Frontal cortex (tissue), 3 donors: ENCODE measurements at regions not wholly inside any gene's neighbourhood (a gene's known extent, or its start where the extent isn't known, plus 50 kb on each side); places are given as distances from the start of the nearest gene placed in this dataset.
"Not testable (repeated sequence)": the region's sequence is repeated elsewhere in the genome, so short reads cannot be mapped to it uniquely, and the experiment has no call there.

Source experiments
- DNase-seq, 2 donors: peaks; one replicate each; pipeline ENCODE4 v3.0.0; 2012; ENCODE audit warnings: low spot score in 2 of 2
- FAIRE-seq: peaks from 2 replicates; lab custom pipeline; 2012; peaks lifted over from hg19 to GRCh38; lab: Jason Lieb, UNC
- donor health status: control.
- donor health status: control.
- donor health status: control.

- FAIRE-seq: no peak
- DNase-seq: peak in 1 of 2 donors; percentile 19
Observed at GRCh38 chr3:33919312-33920120, 121.1 kb downstream of the PDCD6IP start.

- no peak for DNase-seq
- FAIRE-seq: no peak
Observed at GRCh38 chr3:33920511-33920910, 122.1 kb downstream of the PDCD6IP start.

- FAIRE-seq: no peak
- no peak for DNase-seq
Observed at GRCh38 chr3:33921608-33922007, 123.2 kb downstream of the PDCD6IP start.

- DNase-seq: no peak
- no peak for FAIRE-seq
Observed at GRCh38 chr3:33926998-33927605, 128.7 kb downstream of the PDCD6IP start.

GRCh38 chr3:33929813-33930212 is 131.4 kb downstream of the PDCD6IP start:
- DNase-seq (no peak), FAIRE-seq (no peak)

GRCh38 chr3:33931512-33931911 is 133.1 kb downstream of the PDCD6IP start:
- no peak for DNase-seq
- FAIRE-seq: no peak

- FAIRE-seq: no peak
- no peak for DNase-seq
Observed at GRCh38 chr3:33932010-33932764, 133.8 kb downstream of the PDCD6IP start.

GRCh38 chr3:33936171-33936920 is 137.9 kb downstream of the PDCD6IP start:
- FAIRE-seq: no peak
- DNase-seq: no peak

GRCh38 chr3:33936921-33937525 is 138.6 kb downstream of the PDCD6IP start:
- DNase-seq (no peak), FAIRE-seq (no peak)

- DNase-seq (no peak), FAIRE-seq (no peak)
Observed at GRCh38 chr3:33937628-33938027, 139.2 kb downstream of the PDCD6IP start.

- DNase-seq (no peak), FAIRE-seq (no peak)
Observed at GRCh38 chr3:33940149-33940548, 141.7 kb downstream of the PDCD6IP start.

- DNase-seq (no peak), FAIRE-seq (no peak)
Observed at GRCh38 chr3:33940736-33941135, 142.3 kb downstream of the PDCD6IP start.

GRCh38 chr3:33941804-33942203 is 143.4 kb downstream of the PDCD6IP start:
- no peak for FAIRE-seq
- DNase-seq: no peak

GRCh38 chr3:33942483-33943150 is 144.2 kb downstream of the PDCD6IP start:
- FAIRE-seq: no peak

GRCh38 chr3:33943277-33943676 is 144.8 kb downstream of the PDCD6IP start:
- no peak for FAIRE-seq

More at GRCh38 chr3:33942483-33943150, 144.2 kb downstream of the PDCD6IP start:
- DNase-seq: no peak

GRCh38 chr3:33946612-33947011 is 148.2 kb downstream of the PDCD6IP start:
- FAIRE-seq, DNase-seq: not testable (repeated sequence)

More at GRCh38 chr3:33943277-33943676, 144.8 kb downstream of the PDCD6IP start:
- no peak for DNase-seq

GRCh38 chr3:33947272-33948195 is 149.1 kb downstream of the PDCD6IP start:
- DNase-seq (no peak), FAIRE-seq (no peak)

GRCh38 chr3:33949074-33949473 is 150.6 kb downstream of the PDCD6IP start:
- FAIRE-seq (no peak), DNase-seq (no peak)
